ENCODE measurements at regions not wholly inside any gene's neighbourhood (a gene's known extent, or its start where the extent isn't known, plus 50 kb on each side); places are given as distances from the start of the nearest gene placed in this dataset.

DNA sequence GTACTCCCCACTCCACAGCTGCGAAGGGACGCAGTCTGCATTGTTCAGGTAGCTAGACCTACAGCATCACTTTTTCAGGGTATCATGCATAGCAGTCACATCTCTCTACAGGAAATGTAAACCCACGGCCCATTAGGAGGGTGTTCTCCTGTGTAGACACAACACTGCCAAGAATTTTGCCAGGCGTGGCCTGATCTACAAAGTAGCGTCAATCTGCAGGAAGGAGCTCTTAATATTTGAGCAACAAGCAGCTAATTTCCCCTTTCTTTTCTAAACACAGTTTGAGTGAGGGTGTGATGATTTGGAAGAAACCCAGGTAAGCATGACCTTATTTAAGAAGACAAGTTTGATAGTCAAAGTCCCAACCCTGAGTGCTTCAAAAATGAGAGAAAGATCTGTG is 419.0 kb downstream of the GADD45G start:
- no peak for DNase-seq (ENCODE audit: low read depth)

DNA sequence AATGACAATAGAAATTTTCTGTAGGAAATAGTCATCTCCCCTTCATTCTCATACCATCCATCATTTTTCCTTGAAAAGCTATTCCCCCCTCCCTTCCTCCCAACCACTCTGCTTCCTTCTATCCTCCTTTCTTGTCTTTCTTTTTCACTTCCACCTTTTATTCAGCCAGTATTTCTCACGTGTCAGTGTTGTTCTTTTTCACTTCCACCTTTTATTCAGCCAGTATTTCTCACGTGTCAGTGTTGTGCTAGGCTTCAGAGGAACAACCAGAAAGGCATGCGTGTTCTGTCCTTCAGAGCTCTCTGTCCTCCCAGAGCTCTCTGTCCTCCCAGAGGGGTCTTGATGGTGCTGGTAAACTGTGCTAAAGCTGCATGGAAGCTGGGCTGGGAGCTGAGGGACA is 419.6 kb downstream of the GADD45G start:
- DNase-seq (ENCODE audit: low read depth): no peak

DNA sequence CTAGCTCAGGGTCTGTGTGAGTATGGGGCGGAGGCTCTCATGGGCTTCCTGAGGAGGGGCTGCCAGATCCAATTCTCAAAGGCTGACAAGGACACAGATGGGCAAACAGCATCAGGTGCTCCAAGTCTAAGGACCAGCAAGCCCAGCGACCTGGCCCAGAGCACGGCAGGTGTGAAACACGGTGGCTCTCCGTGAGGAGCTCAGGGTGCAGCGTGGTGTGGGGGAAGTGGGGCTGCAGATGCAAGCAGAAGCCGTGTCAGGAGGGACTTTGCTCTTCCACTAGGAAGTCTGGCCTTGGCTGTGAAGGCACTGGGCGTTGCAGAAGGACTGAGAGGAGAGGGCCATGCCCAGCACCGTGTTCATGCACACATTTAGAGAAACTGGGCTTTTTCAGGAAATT is 420.0 kb downstream of the GADD45G start:
- no peak for DNase-seq (ENCODE audit: low read depth)

- DNase-seq (ENCODE audit: low read depth): no peak
Measured at GRCh38 chr9:90025816-90026215, 421.0 kb downstream of the GADD45G start.

DNA sequence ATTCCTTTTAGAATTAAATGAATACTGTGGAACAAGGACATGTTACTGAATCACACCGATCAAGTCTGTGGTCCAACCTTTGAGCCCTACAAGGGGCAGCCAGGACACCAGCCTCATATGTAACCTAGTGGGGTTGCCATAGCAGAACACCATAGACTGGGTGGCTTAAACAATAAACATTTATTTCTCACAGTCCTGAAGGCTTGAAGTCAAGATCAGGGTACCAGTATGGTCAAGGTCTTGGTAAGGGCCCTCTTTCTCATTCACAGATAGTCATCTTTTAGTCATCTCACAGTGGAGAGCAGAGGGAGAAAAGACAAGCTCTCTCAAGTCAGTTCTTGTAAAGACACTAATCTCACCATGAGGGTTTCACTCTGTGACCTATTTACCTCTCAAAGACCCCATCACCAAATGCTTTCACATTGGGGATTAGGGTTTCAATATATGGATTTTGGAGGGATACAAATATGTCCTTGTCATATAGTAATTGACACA is 422.5 kb downstream of the GADD45G start:
- DNase-seq (ENCODE audit: low read depth): no peak

DNA sequence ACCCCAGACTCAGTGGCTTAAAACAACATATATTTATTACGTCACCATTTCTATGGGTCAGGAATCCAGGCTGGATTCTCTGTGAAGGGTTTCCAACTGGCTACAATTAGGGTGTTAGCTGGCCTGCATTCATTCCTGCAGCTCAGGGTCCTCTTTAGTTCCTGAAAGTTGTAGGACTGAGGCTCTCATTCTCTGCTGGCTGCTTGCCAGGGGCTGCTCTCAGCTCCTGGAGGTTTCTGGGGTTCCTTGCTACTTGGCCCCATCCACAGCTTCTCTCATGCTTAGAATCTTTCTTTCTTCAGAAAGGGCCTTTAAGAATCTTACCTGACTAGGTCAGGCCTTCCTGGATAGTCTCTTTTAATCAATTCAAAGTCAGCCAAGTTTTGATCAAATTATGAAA is 424.6 kb downstream of the GADD45G start:
- DNase-seq (ENCODE audit: low read depth): no peak

DNA sequence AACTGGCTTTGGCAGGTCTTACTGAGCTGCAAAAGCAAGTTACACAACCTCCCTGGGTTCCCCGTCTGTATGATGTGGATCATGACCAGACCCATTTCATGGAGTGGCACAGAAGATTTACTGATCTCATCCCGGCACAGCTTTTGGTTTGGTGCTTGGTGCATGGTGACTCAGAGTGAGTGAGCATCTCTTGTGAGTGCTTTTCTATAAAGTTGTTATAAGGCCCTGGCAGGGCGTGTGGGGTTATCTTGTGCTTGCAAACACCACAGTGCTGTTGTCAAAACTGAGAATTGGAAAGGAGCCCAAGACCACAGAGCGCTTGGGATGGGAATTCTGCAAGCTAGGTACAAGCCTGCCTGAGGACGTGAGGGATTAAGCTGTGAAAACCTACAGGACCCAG is 425.2 kb downstream of the GADD45G start:
- no peak for DNase-seq (ENCODE audit: low read depth)

- DNase-seq (ENCODE audit: low read depth): no peak
Measured at GRCh38 chr9:90032296-90033027, 427.6 kb downstream of the GADD45G start.

GRCh38 chr9:90033028-90033650 is 428.3 kb downstream of the GADD45G start:
- DNase-seq (ENCODE audit: low read depth): no peak

- DNase-seq (ENCODE audit: low read depth): no peak
Measured at GRCh38 chr9:90034071-90034470, 429.3 kb downstream of the GADD45G start.

- DNase-seq (ENCODE audit: low read depth): no peak
Measured at GRCh38 chr9:90035471-90035870, 430.7 kb downstream of the GADD45G start.

DNA sequence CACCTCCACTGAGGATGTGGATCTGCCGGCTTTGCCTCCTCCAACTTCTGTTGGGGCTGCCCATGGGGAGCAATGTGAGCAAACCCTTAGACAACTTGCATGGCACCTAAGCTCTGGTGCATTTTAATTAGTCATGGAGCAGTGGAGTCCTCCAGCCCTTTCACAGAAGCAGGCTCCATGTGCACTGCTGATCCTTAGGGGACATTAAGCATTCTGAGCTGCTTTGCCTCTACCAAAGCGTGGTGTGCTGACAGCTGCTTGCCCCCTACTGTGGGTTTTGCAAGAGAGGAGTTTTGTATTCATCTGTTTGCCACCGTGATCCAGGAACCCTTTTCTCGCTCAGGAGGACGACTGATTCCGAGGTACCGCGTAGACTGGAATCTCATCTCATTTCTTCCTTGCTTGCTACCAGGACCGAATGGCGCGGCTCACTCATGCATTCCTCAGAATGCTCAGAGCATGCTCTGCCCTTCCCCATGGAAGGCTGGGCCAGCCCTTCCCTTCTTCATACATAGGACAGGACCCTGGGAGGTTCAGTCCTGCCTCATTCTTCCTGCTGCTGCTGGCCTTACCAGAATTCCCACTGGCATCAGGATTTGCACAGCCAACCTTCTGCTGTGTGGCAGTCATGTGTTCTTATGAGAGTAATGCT is 432.5 kb downstream of the GADD45G start:
- DNase-seq (ENCODE audit: low read depth): no peak

DNA sequence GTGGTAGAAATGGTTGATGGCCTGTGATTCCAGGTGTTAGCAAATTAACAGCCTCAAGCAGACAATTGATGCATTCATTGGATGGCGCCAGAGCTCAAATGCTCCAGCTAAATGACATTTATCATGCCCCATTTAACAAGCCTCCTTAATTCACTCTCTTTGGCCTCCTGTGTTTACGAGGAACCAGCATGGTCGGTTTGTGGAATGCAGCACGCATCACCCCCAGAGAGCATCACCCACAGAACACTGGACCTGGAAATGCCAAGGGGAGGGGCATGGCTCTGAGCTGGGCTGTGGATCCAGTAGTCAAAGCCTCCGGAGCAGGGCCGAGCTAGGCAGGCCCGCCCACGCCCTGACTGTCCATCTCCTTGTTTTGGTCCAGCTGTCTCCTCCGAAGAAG is 434.0 kb downstream of the GADD45G start:
- DNase-seq (ENCODE audit: low read depth): no peak

- no peak for DNase-seq (ENCODE audit: low read depth)
Measured at GRCh38 chr9:90044263-90044662, 439.5 kb downstream of the GADD45G start.

- DNase-seq (ENCODE audit: low read depth): no peak
Measured at GRCh38 chr9:90044710-90045151, 439.9 kb downstream of the GADD45G start.

- no peak for DNase-seq (ENCODE audit: low read depth)
Measured at GRCh38 chr9:90046317-90046861, 441.6 kb downstream of the GADD45G start.

DNA sequence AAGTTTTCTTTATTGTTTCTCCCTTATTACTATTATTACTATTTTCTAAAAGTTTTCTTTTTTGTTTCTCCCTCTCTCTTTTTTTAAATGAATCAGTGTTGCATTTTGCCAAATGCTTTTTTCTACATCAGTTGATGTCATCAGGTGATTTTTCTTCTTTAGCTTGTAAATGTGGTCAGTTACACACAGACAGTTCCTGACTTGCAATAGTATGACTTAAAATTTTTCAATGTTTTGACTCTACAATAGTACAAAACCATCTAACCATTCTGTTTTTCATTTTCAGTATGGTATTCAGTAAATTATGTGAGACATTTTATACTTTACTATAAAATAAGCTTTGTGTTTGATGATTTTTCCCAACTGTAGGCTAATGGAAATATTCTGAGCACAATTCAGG is 443.0 kb downstream of the GADD45G start:
- DNase-seq (ENCODE audit: low read depth): no peak

GRCh38 chr9:90052366-90052765 is 447.6 kb downstream of the GADD45G start:
- no peak for DNase-seq (ENCODE audit: low read depth)

GRCh38 chr9:90053027-90053426 is 448.2 kb downstream of the GADD45G start:
- no peak for DNase-seq (ENCODE audit: low read depth)

GRCh38 chr9:90054810-90055209 is 450.0 kb downstream of the GADD45G start:
- DNase-seq (ENCODE audit: low read depth): no peak

GRCh38 chr9:90055226-90055625 is 450.4 kb downstream of the GADD45G start:
- no peak for DNase-seq (ENCODE audit: low read depth)

DNA sequence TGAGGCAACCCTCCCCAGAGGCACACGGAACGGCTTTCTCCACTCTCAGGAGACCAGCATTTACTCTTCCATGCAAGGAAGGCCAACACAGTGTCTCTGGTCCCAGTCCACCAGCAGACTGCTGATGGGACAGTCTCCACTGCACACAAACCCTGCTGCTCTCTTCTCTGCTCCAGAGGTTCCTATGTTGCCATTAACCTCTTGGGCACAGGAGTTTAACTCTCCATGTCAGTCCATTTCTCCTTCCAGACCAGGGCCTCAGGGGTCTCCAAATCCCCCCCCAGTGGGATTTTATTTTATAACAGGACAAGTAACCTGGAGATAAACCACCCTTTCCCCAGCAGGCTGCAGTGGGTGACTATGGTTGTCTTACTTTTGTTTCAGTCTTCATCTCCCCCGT is 452.5 kb downstream of the GADD45G start:
- no peak for DNase-seq (ENCODE audit: low read depth)

DNA sequence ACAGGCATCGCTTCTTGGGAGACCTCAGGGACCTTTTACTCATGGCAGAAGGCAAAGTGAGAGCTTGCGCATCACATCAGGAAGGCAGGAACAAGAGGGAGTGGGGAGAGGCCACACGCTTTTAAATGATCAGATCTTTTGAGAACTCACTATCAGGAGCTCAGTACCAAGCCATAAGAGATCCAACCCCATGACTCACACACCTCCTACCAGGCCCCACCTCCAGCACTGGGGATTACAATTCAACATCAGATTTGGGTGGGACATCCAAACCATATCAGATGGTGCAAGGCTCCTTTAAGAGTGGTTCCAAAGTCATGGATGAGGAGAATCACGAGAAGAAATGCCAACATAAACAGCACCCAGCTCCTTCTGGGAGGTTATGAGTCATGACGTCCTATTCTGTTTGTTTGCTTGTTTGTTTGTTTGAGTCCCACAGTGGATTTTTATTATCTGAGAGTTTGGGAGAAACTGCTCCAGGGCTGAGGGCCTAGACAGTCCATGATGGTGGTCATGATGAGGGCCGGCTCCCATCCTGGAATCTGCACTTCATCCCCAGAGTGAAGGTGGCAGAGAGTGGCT is 453.5 kb downstream of the GADD45G start:
- no peak for DNase-seq (ENCODE audit: low read depth)

Data from activated T-helper 1 cell treated with Interleukin-2 at 50 U/mL for 16 hours (primary cell).